Renal cortex interstitium (tissue), 11 donors: ENCODE measurements at regions not wholly inside any gene's neighbourhood (a gene's known extent, or its start where the extent isn't known, plus 50 kb on each side); places are given as distances from the start of the nearest gene placed in this dataset.

ENCODE experiments used
- DNase-seq, 11 donors: peaks; one replicate each; pipeline ENCODE4 v3.0.0-alpha.2; 2013; ENCODE audit warnings: low read depth in 9 of 11, low spot score in 4 of 11; ENCODE audit errors: extremely low read depth in 1 of 11

DNA sequence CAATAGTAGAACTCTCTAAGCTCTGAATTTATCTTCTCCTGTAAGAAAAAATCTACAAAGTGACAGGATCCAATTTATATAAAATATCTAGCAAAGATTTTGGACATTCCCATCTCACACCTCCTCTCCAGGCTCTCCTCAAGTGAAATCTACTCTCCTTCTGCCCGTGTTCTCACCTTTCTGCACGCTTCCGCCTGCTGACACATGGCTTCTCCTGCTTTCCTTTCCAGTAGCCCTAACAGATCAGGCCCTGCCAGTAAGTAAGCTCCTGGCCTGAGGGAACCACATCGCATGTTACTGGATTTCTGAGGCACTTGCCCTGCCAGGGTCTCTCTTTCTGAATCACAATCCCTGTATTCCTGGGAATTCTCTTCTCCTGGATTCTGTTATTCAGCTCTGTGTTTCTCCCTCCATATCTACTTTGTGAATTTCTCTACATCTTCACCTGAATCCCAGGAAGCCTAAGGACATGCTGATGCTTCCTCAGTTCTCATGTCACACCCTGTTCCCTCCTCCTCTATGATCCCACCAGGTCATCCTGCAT is 53.3 kb upstream of the TOP3B start:
- DNase-seq: no peak

DNA sequence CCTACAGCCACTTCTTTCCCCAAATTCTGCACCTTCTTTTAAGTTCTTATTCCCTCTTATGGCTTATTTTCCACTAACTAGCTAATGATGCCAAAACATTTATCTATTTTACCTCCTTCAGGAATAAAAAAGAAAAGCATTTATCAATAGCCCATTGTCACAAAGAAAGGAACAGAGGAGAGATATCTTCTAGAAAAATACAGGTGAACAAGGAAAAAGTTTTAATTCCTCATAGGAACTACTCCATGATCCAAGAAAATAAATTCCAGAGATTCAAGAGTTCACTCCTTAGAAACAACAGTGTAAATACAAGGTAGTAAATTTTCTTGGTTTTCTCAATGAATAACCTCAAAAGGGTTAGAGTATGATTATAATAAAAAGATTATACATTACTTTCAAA is 52.6 kb upstream of the TOP3B start:
- no peak for DNase-seq

DNA sequence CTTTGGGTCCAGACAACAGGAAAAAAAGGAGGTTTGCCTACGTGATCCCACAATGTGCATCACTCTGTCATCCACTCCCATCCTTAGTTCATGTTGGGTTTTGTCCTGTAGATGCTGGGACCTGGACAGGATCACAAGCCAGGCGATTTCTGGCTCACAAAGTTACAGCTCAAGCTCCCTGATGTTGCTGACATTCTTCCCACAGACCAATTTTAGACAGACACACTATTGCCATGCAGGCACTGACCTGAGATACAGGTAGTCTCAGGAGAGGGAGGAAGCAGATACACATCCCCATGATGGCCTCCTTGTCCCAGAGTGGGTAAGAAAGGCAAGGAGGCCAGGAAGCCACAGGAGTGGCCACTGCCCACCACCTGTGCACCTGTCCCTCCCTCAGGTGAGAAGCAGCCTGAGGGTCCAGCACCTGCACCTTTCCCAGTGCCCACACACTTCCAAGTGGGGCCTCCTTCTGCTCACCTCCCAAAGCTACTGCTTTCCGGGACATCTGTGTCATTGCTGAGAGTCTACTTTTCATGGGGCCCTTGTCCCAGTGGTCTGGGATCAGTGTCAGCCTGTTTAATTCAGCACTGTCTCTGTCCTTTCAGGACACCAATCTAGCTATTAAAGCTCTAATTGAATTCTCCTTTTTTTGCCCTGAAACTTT is 52.0 kb upstream of the TOP3B start:
- no peak for DNase-seq

DNA sequence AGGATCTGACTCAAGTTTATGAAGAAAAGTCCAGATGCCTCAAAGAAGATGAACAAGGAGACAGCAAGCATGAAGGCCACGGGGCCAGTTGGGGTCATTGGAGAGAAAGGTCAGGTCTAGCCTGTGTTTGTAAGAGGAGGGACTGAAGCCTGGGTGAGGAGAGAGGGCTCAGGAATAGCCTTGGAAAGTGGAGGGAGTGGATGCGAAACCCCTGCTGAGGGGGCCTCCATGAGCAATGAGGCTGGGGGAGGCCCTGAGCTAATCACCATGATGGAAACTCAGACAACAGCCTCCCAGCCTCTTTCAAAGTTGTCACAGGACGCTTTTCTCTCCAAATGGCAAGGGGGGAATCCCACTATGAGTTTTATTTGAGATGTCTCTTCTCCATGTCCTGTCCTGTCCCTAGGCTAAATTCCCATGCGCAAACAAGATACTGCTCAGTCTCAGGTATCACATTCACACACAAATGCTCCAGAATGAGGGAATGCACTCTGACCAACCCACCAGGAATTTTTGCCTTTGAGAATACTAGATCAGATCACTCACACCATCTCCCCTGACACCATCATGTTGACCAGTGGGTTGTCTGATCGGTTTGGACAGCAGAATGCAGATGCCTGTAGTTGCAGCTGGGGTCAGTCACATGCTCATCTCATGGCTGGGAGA is 51.3 kb upstream of the TOP3B start:
- DNase-seq: no peak

DNA sequence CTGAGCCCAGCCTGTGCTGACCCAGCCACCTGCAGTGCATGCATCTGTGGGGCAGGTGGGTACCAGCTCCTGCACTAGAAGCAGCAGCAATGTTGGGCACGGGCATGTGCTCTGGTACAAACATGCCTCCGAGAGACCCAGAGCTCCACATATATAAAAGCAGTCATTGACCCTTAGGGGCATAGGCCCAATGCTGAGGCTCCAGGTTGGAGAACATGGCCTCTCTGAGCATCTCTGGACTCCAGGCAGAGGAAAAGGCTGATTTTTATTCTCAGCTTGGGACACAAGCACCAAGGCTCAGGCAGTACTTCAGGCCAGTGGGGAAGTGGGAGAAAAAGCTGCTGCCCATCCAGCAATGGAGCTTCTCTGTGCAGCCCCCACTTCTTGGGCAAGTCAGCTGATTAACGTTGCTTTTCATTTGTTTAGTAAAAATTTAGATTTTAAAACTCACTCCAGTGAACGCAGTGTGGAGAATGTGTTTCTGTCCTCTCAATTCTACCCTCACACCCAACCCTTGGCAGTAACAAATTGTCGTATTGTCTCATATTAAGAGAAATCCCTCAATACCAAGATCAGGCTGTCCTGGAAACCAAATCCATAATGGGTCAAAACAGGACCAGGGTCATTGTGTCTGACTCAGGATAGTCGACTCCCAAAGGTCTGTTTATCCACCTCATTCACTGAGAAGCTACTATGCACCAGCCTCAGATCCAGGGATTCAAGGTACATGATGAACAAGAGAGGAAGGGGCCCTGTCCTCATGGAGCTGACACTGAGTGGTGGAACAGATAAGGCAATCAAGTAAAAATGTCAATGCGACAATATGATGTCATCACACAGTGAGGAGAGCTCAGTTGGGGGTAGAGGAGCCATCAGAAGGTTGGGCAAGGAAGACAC is 50.6 kb upstream of the TOP3B start:
- no peak for DNase-seq

DNA sequence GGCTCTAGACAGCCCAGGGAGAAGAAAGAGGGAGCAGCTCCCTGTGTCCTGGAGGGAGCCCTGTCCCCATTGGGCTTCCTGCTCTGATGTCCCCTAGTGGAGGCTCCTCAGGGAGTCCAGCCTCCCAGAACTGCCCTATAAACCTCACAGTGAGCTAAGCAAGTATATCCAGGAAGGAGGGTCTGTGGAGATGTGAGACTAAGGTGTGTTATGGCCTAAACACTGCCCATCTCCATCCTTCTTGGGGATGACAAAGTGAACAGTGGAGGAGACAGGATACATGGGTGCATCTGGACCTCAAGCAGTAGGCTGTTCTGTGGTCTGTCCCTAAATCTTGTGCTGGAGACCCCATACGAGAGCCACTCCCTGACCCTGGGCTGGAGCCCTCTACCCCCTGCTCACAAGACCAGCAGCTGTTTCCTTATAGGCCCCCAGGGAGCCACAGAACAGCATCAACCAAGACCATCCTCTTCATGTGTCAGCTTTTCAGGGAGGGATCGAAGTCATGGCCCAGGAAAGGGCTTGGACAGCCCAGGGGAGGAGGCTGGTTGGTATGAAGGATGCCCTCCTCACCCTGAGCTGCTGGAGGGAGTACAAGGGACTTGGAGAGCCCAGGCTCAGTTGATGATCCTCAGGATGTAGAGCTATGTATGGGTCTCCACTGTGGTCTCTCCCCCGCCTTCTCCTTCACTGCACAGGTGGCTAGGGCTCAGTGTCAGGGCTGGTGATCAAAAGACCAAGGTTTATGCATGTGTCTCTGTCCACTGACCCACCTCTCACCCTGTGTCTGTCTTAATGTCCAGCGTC is 49.7 kb upstream of the TOP3B start:
- DNase-seq: no peak
